ENCODE measurements at regions not wholly inside any gene's neighbourhood (a gene's known extent, or its start where the extent isn't known, plus 50 kb on each side); places are given as distances from the start of the nearest gene placed in this dataset.
"Not testable (repeated sequence)": the region's sequence is repeated elsewhere in the genome, so short reads cannot be mapped to it uniquely, and the experiment has no call there.

GRCh38 chr5:100379254-100379858 is 155.8 kb upstream of the FAM174A start:
- DNase-seq = not testable (repeated sequence)

DNA sequence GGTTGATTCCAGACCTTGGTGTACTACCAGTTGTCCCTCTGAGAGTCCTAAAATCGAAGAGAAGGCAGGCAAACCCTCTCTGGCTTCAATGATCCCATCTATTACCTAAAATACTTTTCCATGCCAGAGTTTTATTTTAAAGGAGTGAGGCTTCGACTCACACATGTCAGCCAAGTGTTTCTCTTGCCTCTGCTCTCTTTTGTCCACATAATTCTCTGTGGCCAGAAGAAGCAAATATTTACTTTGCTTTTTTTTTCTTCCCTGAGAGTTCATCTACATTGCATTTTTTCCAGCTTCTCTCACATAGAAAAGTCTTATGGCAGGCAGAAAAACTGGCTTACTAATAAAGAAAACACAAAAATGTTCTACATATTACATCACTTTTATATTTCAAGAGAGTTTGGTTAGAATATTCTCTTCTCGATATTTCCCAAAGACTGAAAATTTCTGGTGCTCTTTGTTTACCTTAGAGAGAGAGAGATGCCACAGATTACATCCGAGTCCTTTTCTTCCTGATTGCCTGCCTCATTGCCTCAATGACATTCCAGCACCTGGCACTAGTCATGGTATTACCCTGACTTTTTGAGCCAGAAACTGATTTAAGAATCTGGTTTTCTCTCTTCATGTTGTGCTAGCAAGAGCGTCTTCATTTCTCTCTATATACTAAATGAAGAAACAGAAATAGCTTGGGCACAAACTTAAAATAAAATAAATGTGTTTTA is 170.3 kb upstream of the FAM174A start:
- not testable (repeated sequence) for DNase-seq

DNA sequence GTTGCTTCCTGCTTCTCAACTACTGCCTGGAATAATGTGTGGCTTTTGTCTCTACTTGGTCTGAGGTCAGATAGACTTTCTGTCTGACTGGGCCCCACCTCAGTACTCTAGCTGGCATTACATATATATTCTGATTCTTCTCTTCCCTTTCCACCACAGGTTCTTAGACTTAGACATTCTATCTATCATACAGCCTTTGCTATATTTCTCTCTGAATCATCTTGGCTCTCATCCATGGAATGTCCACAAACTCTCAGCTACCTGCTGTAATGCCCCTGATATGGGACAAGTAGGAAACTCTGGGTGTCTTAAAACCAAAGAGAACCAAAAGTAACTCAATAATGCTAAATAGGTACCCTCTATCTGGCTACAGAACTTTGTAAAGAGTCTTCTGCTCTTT is 170.8 kb upstream of the FAM174A start:
- DNase-seq = not testable (repeated sequence)

GRCh38 chr5:100359998-100360397 is 175.2 kb upstream of the FAM174A start:
- DNase-seq = not testable (repeated sequence)

DNA sequence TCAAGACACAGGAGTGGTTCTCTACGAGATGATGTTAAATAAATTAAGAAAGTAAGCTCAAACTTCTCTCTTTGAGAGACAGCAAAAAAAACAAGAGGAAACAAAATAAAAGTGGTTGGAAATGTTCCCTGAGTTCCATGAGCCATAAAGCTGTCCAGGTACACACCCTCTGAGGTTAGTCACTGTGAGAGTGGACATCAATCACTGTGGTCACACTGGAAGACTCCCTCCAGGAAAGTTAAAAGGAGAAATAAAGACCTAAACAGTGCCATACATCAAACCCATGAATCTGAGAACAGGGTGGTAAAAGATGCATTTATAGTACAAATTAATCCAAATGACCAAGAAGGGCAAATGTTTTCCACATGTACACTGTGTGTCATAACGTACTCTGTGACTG is 188.9 kb upstream of the FAM174A start:
- not testable (repeated sequence) for DNase-seq

- not testable (repeated sequence) for DNase-seq
Measured at GRCh38 chr5:100341485-100341884, 193.7 kb upstream of the FAM174A start.

DNA sequence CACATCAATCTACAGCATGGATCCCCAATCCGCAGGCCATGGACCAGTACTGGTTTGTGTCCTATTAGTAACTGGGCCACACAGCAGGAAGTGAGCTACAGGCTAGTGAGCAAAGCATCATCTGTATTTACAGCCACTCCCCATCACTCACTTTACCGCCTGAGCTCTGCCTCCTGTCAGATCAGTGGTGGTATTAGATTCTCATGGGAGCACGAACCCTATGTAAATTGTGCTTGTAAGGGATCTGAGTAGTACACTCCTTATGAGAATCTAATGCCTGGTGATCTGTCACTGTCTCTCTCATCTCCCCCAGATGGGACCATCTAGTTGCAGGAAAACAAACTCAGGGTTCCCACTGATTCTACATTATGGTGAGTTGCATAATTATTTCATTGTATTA is 212.7 kb upstream of the FAM174A start:
- no peak for DNase-seq

DNA sequence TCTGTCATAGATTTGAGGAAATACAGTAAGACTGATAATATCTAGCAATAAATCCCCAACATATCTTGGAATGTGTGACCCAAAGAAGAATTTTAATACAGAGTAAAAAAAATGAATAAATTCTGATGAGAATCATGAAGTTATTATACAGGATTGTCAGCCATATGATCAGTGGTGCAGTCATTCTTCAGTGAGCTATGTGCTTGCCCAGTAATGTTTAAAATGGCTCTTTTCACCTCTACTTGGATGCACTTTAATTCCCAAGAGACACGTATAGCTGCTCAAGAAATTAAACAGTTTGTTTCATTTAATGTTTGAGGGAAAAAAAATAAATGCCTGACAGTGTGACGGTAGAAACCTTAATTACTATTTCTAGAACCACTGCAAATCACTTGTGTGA is 215.3 kb upstream of the FAM174A start:
- DNase-seq = no peak

- DNase-seq = no peak
Measured at GRCh38 chr5:100313657-100314056, 221.5 kb upstream of the FAM174A start.

DNA sequence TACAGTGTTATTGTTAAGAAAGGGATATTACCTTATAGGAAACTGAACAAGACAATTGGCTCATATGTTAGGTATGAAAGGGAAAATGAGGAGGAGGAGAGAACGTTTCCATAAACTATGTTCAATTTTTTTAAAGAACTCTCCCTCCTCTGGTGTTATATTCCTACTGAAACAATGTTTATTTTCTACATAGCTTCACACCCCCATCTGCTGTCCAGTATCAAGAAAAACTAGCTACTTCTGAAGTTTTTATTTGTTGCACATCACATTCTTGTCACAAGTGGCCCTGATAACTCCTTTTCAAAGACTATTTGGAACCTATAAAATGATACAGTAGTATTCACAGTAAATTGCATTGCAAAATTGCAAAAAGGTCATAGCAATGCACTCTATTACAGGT is 223.4 kb upstream of the FAM174A start:
- DNase-seq = no peak

- no peak for DNase-seq
Measured at GRCh38 chr5:100306000-100306399, 229.2 kb upstream of the FAM174A start.

GRCh38 chr5:100303216-100303615 is 232.0 kb upstream of the FAM174A start:
- no peak for DNase-seq

- no peak for DNase-seq
Measured at GRCh38 chr5:100299261-100299660, 235.9 kb upstream of the FAM174A start.

- no peak for DNase-seq
Measured at GRCh38 chr5:100276071-100276470, 259.1 kb upstream of the FAM174A start.

DNA sequence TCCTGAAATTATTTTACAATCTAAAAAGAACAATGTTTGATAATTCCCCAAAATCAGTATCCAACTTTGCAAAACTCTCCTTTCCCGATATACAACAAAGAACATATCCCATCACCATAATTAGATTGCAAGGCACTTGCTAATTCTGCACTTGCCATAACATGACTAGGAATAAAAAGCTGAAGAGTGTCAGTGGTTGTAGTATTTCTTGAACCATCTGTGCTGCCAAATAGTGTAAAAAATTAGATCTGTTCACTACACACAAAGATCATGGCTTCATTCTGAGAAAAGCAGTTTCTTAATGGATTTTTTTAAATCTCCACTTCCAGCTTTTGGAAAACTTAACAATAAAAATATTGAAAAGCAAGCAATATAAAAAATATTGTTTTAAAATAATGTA is 259.5 kb upstream of the FAM174A start:
- DNase-seq = no peak

- no peak for DNase-seq
Measured at GRCh38 chr5:100273846-100274580, 261.2 kb upstream of the FAM174A start.

DNA sequence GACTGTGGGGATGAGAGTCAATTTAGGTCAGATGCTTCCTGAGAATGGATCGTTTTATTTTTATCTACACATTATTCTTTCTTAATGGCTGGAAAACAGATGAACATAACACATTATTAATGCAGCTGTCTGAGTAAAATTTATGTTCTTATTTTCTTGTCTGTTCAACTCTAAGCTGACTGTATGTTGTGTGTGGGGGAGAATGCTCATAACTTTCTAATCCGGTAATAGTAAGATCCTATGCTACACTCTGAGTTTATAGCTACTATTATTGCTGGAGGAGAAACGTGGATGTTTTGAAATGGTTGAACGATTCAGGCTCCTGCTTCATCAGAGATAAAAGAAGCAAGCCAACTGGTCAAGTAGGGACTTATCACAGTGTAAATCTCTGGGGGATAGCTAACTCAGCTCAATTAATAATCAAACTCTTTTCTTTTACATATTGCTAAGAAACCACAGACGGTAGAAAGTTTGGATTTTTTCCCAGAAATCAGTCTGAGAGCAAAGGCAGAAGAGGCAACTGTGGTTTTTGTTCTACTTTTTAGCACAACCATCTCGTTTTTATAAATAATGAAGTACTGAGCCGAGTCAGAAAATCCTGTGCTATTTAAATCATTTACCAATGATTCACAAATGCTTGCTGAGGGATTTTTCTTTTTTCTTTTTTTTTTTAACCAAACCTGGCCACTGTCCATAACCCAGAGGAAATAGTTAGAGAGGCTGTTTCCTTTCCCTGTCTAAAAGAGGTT is 265.0 kb upstream of the FAM174A start:
- DNase-seq = peak; percentile 33

- no peak for DNase-seq
Measured at GRCh38 chr5:100260968-100261367, 274.2 kb upstream of the FAM174A start.

- DNase-seq = no peak
Measured at GRCh38 chr5:100252944-100253343, 282.2 kb upstream of the FAM174A start.

DNA sequence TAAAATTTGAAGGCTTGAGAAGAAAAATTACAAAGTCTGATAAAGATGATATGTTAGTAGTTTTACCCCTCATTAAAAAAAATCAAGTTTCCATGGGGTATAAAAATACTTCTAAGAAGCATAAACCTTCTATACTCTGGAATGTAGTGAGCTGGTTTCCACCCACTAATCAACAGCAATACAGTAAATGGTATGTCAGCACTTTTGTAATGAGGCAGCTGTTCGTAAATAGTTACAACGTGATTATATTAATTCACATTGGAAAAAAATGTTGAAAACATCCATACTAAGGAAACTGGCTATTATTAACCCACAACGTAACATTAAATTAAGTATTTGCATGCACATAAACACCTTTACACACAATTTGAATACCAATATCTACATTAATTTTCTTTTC is 283.1 kb upstream of the FAM174A start:
- no peak for DNase-seq

GRCh38 chr5:100249884-100250269 is 285.3 kb upstream of the FAM174A start:
- no peak for DNase-seq

- DNase-seq = no peak
Measured at GRCh38 chr5:100249211-100249883, 285.8 kb upstream of the FAM174A start.

- DNase-seq = no peak
Measured at GRCh38 chr5:100232736-100233135, 302.4 kb upstream of the FAM174A start.
